GM23338 (cell line): ENCODE measurements at regions not wholly inside any gene's neighbourhood (a gene's known extent, or its start where the extent isn't known, plus 50 kb on each side); places are given as distances from the start of the nearest gene placed in this dataset.

ENCODE experiments used
- TF ChIP-seq, protein P1 (sequence below): IDR thresholded peaks from one replicate; pipeline ENCODE4 v1.6.1; 2018; ENCODE audit warnings: antibody characterized with exemption; ENCODE audit not compliant: unreplicated experiment
- TF ChIP-seq, protein P2 (sequence below), 2 experiments: fragments of 200-600 bp in 1 of 2; sonication (generic) in 1 of 2; conservative IDR thresholded peaks; 2 replicates each; pipeline versions ENCODE4 v1.5.1 to v1.6.1; 2016 to 2017; ENCODE audit warnings: antibody characterized with exemption in 2 of 2, low read depth in 2 of 2, mild to moderate bottlenecking in 2 of 2, moderate library complexity in 1 of 2

DNA sequence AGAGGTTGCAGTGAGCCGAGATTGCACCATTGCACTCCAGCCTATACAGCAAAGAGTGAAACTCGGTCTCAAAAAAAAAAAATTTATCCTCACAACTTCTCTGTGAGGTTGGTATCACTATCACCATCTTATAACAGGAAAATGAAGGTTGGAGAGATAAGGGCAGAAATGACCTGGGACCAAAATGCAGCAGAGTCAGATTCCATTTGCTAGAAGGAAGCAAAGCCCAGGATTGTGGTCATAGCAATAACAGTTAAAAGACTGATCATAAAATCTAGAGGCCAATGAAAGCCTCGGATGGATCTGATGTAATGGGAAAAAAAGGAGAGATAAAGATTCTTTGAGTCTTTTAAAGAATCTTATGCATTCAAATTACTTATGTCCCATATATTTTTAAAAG is 69.6 kb upstream of the TEKT1 start:
- TF ChIP-seq, protein P1, sequence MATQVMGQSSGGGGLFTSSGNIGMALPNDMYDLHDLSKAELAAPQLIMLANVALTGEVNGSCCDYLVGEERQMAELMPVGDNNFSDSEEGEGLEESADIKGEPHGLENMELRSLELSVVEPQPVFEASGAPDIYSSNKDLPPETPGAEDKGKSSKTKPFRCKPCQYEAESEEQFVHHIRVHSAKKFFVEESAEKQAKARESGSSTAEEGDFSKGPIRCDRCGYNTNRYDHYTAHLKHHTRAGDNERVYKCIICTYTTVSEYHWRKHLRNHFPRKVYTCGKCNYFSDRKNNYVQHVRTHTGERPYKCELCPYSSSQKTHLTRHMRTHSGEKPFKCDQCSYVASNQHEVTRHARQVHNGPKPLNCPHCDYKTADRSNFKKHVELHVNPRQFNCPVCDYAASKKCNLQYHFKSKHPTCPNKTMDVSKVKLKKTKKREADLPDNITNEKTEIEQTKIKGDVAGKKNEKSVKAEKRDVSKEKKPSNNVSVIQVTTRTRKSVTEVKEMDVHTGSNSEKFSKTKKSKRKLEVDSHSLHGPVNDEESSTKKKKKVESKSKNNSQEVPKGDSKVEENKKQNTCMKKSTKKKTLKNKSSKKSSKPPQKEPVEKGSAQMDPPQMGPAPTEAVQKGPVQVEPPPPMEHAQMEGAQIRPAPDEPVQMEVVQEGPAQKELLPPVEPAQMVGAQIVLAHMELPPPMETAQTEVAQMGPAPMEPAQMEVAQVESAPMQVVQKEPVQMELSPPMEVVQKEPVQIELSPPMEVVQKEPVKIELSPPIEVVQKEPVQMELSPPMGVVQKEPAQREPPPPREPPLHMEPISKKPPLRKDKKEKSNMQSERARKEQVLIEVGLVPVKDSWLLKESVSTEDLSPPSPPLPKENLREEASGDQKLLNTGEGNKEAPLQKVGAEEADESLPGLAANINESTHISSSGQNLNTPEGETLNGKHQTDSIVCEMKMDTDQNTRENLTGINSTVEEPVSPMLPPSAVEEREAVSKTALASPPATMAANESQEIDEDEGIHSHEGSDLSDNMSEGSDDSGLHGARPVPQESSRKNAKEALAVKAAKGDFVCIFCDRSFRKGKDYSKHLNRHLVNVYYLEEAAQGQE: no peak
- TF ChIP-seq, protein P2, sequence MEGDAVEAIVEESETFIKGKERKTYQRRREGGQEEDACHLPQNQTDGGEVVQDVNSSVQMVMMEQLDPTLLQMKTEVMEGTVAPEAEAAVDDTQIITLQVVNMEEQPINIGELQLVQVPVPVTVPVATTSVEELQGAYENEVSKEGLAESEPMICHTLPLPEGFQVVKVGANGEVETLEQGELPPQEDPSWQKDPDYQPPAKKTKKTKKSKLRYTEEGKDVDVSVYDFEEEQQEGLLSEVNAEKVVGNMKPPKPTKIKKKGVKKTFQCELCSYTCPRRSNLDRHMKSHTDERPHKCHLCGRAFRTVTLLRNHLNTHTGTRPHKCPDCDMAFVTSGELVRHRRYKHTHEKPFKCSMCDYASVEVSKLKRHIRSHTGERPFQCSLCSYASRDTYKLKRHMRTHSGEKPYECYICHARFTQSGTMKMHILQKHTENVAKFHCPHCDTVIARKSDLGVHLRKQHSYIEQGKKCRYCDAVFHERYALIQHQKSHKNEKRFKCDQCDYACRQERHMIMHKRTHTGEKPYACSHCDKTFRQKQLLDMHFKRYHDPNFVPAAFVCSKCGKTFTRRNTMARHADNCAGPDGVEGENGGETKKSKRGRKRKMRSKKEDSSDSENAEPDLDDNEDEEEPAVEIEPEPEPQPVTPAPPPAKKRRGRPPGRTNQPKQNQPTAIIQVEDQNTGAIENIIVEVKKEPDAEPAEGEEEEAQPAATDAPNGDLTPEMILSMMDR (conservative IDR thresholded peaks at IDR 0.05; ENCODE audit: low read depth in 2 of 2): no peak
